ENCODE measurements at regions not wholly inside any gene's neighbourhood (a gene's known extent, or its start where the extent isn't known, plus 50 kb on each side); places are given as distances from the start of the nearest gene placed in this dataset.

DNA sequence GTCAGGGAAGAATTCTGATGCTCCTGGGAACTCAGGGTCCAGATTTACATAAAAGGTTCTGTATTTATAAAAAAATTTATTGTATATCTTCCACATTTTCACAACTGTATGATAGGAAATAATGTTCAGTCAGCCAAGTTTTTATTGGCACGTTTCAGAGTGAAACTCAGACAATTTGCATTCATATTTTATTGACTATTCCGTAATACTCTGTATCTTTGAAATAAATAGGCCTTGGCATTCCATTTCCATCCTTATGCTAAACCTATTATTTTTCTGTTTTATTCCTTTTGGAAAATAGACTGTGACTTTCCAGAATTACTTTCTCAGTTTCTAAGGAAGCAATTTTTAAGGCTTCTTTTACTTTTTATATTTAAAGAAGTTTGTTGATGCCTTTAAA is 329.0 kb downstream of the OLFM3 start:
- TF ChIP-seq, protein P1, sequence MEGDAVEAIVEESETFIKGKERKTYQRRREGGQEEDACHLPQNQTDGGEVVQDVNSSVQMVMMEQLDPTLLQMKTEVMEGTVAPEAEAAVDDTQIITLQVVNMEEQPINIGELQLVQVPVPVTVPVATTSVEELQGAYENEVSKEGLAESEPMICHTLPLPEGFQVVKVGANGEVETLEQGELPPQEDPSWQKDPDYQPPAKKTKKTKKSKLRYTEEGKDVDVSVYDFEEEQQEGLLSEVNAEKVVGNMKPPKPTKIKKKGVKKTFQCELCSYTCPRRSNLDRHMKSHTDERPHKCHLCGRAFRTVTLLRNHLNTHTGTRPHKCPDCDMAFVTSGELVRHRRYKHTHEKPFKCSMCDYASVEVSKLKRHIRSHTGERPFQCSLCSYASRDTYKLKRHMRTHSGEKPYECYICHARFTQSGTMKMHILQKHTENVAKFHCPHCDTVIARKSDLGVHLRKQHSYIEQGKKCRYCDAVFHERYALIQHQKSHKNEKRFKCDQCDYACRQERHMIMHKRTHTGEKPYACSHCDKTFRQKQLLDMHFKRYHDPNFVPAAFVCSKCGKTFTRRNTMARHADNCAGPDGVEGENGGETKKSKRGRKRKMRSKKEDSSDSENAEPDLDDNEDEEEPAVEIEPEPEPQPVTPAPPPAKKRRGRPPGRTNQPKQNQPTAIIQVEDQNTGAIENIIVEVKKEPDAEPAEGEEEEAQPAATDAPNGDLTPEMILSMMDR (IDR thresholded peaks at IDR 0.05; ENCODE audit: low read length): no peak
- no peak for TF ChIP-seq EZH2 (IDR thresholded peaks at IDR 0.05; ENCODE audit: borderline replicate concordance, low read length)
